HepG2 (cell line): ENCODE measurements at regions not wholly inside any gene's neighbourhood (a gene's known extent, or its start where the extent isn't known, plus 50 kb on each side); places are given as distances from the start of the nearest gene placed in this dataset.

Source experiments
- ATAC-seq: fragments of 200-7000 bp; cut with Tn5 transposase; 3 replicates; pipeline ENCODE4 v1.9.1; 2020; ENCODE audit warnings: mild to moderate bottlenecking, moderate library complexity
- BruUV-seq: library from RNA; stranded (reverse); fragments of 400-500 nt; replicated peaks from 2 replicates; lab custom pipeline; 2021; lab: Mats Ljungman, UMichigan
- CTCF ChIA-PET: fragments of 300-600 bp; formaldehyde crosslinking; extraction: SDS; loops from one replicate; lab custom pipeline; 2021; ENCODE audit warnings: low total read pairs, inconsistent platforms, low intra/inter-chr PET ratio; lab: Yijun Ruan, JAX
- POLR2A ChIA-PET: fragments of 350-600 bp; sonication (Branson Sonifier 250); formaldehyde crosslinking; loops from one replicate; lab custom pipeline; 2020; ENCODE audit warnings: antibody characterized with exemption, inconsistent platforms; lab: Yijun Ruan, JAX
- DNase-seq: peaks from one replicate; pipeline ENCODE4 v3.0.0-alpha.2; 2015; ENCODE audit warnings: low spot score
- FAIRE-seq: peaks from 3 replicates; lab custom pipeline; 2011; peaks lifted over from hg19 to GRCh38; lab: Jason Lieb, UNC
- H2AFZ ChIP-seq: one replicate; pipeline ENCODE4 v1.6.1; 2011; ENCODE audit warnings: low read length, inconsistent platforms
- H3K27ac ChIP-seq: fragments of 300-600 bp; 3 replicates; pipeline ENCODE4 v1.8.0; 2011; ENCODE audit warnings: mixed run types, mild to moderate bottlenecking, mixed read lengths, low read length, inconsistent platforms; ENCODE audit not compliant: insufficient read depth; ENCODE audit errors: extremely low read length
- H3K27me3 ChIP-seq, 2 experiments: fragments of 200-600 bp in 1 of 2; 2 replicates in 1 of 2; 3 replicates in 1 of 2; pipeline versions ENCODE4 v1.6.0 to v1.8.0; 2011; ENCODE audit warnings: low read length in 2 of 2, mild to moderate bottlenecking in 2 of 2, moderate library complexity in 2 of 2, inconsistent platforms in 1 of 2; ENCODE audit not compliant: insufficient read depth in 2 of 2, control insufficient read depth in 1 of 2
- H3K36me3 ChIP-seq, 2 experiments: fragments of 200-600 bp in 1 of 2; replicated peaks in 1 of 2; 2 replicates in 1 of 2; 3 replicates in 1 of 2; pipeline versions ENCODE4 v1.5.1 to v1.8.0; 2011; ENCODE audit warnings: low read length in 2 of 2, inconsistent platforms in 1 of 2; ENCODE audit not compliant: insufficient read depth in 2 of 2, control insufficient read depth in 1 of 2
- H3K4me1 ChIP-seq: 2 replicates; pipeline ENCODE4 v1.5.1; 2012; ENCODE audit warnings: low read length, inconsistent platforms; ENCODE audit not compliant: insufficient read depth
- H3K4me2 ChIP-seq: 2 replicates; pipeline ENCODE4 v1.6.0; 2011; ENCODE audit warnings: low read depth, low read length, inconsistent platforms
- H3K4me3 ChIP-seq, 3 experiments: fragments of 200-600 bp in 1 of 3; sonication (generic), shearing (Covaris generic) in 1 of 3; replicated peaks in 1 of 3; 2 replicates each; pipeline ENCODE4 v1.5.1; 2011 to 2016; ENCODE audit warnings: low read length in 3 of 3, inconsistent platforms in 2 of 3, low read depth in 2 of 3, mild to moderate bottlenecking in 2 of 3, control low read depth in 1 of 3, mixed read lengths in 1 of 3; ENCODE audit not compliant: insufficient read depth in 1 of 3
- H3K79me2 ChIP-seq: one replicate; pipeline ENCODE4 v1.6.1; 2011; ENCODE audit warnings: low read length, inconsistent platforms; ENCODE audit not compliant: insufficient read depth
- H3K9ac ChIP-seq: 2 replicates; pipeline ENCODE4 v1.6.0; 2011; ENCODE audit warnings: mild to moderate bottlenecking, low read depth, low read length, inconsistent platforms; ENCODE audit not compliant: insufficient read depth
- H3K9me3 ChIP-seq: 2 replicates; pipeline ENCODE4 v1.5.1; 2012; ENCODE audit warnings: mild to moderate bottlenecking, low read length
- H4K20me1 ChIP-seq: 2 replicates; pipeline ENCODE4 v1.6.0; 2011; ENCODE audit warnings: inconsistent platforms, mild to moderate bottlenecking, low read length, moderate library complexity; ENCODE audit not compliant: insufficient read depth
- ATM ChIP-seq: fragments of 450-650 bp; IDR thresholded peaks from 2 replicates; pipeline ENCODE4 v1.7.1; 2017; ENCODE audit warnings: mild to moderate bottlenecking, borderline replicate concordance
- CHD2 ChIP-seq: IDR thresholded peaks from 2 replicates; pipeline ENCODE4 v1.6.1; 2011; ENCODE audit warnings: low read depth, low read length, improper control_type of control experiment
- EED ChIP-seq: sonication (generic); formaldehyde crosslinking; IDR thresholded peaks from 2 replicates; pipeline ENCODE4 v1.5.0; 2020; ENCODE audit warnings: mild to moderate bottlenecking, missing genetic modification reagents
- ELF1 ChIP-seq: sonication (generic); formaldehyde crosslinking; IDR thresholded peaks from 2 replicates; pipeline ENCODE4 v1.4.0; 2020; ENCODE audit warnings: missing genetic modification reagents
- GABPA ChIP-seq, 2 experiments: IDR thresholded peaks; 2 replicates each; pipeline ENCODE4 v1.6.1; 2011 to 2016; ENCODE audit warnings: low read depth in 2 of 2, low read length in 1 of 2, missing biosample characterization in 1 of 2, missing genetic modification characterization in 1 of 2
- KLF15 ChIP-seq: sonication (generic); formaldehyde crosslinking; IDR thresholded peaks from 2 replicates; pipeline ENCODE4 v1.8.1; 2023; ENCODE audit warnings: borderline replicate concordance, mild to moderate bottlenecking, inconsistent platforms, missing genetic modification reagents, mixed read lengths
- MED13 ChIP-seq: sonication (generic); formaldehyde crosslinking; IDR thresholded peaks from 2 replicates; pipeline ENCODE4 v1.5.0; 2020; ENCODE audit warnings: missing genetic modification reagents
- NKX3-1 ChIP-seq: sonication (generic); formaldehyde crosslinking; IDR thresholded peaks from 2 replicates; pipeline ENCODE4 v1.5.0; 2020; ENCODE audit warnings: missing genetic modification reagents
- NR2F1 ChIP-seq, 2 experiments: fragments of 450-650 bp in 1 of 2; formaldehyde crosslinking in 1 of 2; IDR thresholded peaks; 2 replicates each; pipeline versions ENCODE4 v1.5.0 to v1.6.1; 2016 to 2020; ENCODE audit warnings: mild to moderate bottlenecking in 1 of 2, missing compliant biosample characterization in 1 of 2, missing genetic modification reagents in 1 of 2, moderate library complexity in 1 of 2
- ZFP36L2 ChIP-seq: sonication (generic); formaldehyde crosslinking; IDR thresholded peaks from 2 replicates; pipeline ENCODE4 v1.4.0; 2020; ENCODE audit warnings: missing genetic modification reagents
- WGBS: methylation state at CpG from one replicate; pipeline ENCODE4 v1.1.6; 2017; ENCODE audit warnings: low lambda C conversion rate; 5-methylcytosine and 5-hydroxymethylcytosine counted together
- in situ Hi-C: cut with HindIII; loops from 2 replicates; pipeline ENCODE4 v1.10.0; 2017; ENCODE audit warnings: low pct_unique_long_range_greater_than_20kb; ENCODE audit not compliant: extremely low pct_ligation_motif_present
- intact Hi-C: fragments of 100-400 bp; cut with micrococcal nuclease; formaldehyde crosslinking; loops from one replicate; pipeline ENCODE4 v1.10.0; 2022; ENCODE audit not compliant: unreplicated experiment
- TF ChIP-seq, protein P1 (sequence below): sonication (generic); formaldehyde crosslinking; IDR thresholded peaks from 2 replicates; pipeline ENCODE4 v1.4.0; 2020; ENCODE audit warnings: missing genetic modification reagents, borderline replicate concordance
- TF ChIP-seq, protein P2 (sequence below): sonication (generic); formaldehyde crosslinking; IDR thresholded peaks from 2 replicates; pipeline ENCODE4 v1.4.0; 2020; ENCODE audit warnings: missing genetic modification reagents
- TF ChIP-seq, protein P3 (sequence below): sonication (generic); formaldehyde crosslinking; IDR thresholded peaks from 2 replicates; pipeline ENCODE4 v1.4.0; 2020; ENCODE audit warnings: missing genetic modification reagents

DNA sequence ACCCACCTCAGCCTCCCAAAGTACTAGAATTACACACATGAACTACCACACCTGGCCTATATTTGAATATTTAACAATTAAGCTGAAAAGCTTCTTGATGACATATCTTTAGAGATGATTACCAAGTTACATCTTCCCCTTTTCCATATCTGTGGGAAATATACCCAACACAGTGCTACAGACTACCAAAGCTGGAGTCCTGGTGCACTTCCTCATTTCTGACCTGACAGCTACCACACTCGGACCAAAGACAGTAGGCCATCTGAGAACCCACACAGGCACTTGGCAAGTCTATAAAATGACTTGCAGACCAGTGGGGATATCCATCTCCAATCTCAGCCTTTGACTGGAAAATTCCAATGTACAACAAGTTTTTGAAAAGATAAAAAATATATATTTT is 270.4 kb upstream of the KLF14 start:
- FAIRE-seq, result no peak
- intact Hi-C loops, result no loop called here
- Histone ChIP-seq H4K20me1 (peaks cover 13% of the 10 kb centered on the region), H3K79me2 (peaks cover 27% of the 10 kb centered on the region), H3K4me1 (peaks cover 24% of the 10 kb centered on the region), H3K9me3 (peaks cover 13% of the 10 kb centered on the region), H3K36me3 (peaks cover 1 to 5% of the 10 kb centered on the region in 2 experiments; a peak in 2 of 5 replicates), H2AFZ (no peak overlapping the region), H3K4me2 (no peak overlapping the region), H3K9ac (no peak overlapping the region), H3K27ac (no peak overlapping the region), H3K27me3 (no peaks in the 10 kb centered on the region), H3K4me3 (no peak overlapping the region)
- DNase-seq, result no peak
- no TSS peak for BruUV-seq
- 0% methylated on average over 1 of the region's 1 CpG for WGBS
- TF ChIP-seq, protein P1, sequence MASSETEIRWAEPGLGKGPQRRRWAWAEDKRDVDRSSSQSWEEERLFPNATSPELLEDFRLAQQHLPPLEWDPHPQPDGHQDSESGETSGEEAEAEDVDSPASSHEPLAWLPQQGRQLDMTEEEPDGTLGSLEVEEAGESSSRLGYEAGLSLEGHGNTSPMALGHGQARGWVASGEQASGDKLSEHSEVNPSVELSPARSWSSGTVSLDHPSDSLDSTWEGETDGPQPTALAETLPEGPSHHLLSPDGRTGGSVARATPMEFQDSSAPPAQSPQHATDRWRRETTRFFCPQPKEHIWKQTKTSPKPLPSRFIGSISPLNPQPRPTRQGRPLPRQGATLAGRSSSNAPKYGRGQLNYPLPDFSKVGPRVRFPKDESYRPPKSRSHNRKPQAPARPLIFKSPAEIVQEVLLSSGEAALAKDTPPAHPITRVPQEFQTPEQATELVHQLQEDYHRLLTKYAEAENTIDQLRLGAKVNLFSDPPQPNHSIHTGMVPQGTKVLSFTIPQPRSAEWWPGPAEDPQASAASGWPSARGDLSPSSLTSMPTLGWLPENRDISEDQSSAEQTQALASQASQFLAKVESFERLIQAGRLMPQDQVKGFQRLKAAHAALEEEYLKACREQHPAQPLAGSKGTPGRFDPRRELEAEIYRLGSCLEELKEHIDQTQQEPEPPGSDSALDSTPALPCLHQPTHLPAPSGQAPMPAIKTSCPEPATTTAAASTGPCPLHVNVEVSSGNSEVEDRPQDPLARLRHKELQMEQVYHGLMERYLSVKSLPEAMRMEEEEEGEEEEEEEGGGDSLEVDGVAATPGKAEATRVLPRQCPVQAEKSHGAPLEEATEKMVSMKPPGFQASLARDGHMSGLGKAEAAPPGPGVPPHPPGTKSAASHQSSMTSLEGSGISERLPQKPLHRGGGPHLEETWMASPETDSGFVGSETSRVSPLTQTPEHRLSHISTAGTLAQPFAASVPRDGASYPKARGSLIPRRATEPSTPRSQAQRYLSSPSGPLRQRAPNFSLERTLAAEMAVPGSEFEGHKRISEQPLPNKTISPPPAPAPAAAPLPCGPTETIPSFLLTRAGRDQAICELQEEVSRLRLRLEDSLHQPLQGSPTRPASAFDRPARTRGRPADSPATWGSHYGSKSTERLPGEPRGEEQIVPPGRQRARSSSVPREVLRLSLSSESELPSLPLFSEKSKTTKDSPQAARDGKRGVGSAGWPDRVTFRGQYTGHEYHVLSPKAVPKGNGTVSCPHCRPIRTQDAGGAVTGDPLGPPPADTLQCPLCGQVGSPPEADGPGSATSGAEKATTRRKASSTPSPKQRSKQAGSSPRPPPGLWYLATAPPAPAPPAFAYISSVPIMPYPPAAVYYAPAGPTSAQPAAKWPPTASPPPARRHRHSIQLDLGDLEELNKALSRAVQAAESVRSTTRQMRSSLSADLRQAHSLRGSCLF, result no peak
- TF ChIP-seq KLF15 (CRISPR knock-in tag) (no peak), GABPA (IDR thresholded peaks at IDR 0.05; ENCODE audit: low read depth, low read length) (no peak), GABPA (CRISPR knock-in tag; IDR thresholded peaks at IDR 0.05; ENCODE audit: low read depth) (no peak), CHD2 (no peak), EED (CRISPR knock-in tag) (no peak), ATM (no peak), NKX3-1 (CRISPR knock-in tag) (no peak), MED13 (CRISPR knock-in tag) (no peak), ZFP36L2 (CRISPR knock-in tag) (no peak), ELF1 (no peak), NR2F1 (CRISPR knock-in tag; IDR thresholded peaks at IDR 0.05) (no peak)
- TF ChIP-seq, protein P2, sequence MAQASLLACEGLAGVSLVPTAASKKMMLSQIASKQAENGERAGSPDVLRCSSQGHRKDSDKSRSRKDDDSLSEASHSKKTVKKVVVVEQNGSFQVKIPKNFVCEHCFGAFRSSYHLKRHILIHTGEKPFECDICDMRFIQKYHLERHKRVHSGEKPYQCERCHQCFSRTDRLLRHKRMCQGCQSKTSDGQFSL (CRISPR knock-in tag), result no peak
- TF ChIP-seq, protein P3, sequence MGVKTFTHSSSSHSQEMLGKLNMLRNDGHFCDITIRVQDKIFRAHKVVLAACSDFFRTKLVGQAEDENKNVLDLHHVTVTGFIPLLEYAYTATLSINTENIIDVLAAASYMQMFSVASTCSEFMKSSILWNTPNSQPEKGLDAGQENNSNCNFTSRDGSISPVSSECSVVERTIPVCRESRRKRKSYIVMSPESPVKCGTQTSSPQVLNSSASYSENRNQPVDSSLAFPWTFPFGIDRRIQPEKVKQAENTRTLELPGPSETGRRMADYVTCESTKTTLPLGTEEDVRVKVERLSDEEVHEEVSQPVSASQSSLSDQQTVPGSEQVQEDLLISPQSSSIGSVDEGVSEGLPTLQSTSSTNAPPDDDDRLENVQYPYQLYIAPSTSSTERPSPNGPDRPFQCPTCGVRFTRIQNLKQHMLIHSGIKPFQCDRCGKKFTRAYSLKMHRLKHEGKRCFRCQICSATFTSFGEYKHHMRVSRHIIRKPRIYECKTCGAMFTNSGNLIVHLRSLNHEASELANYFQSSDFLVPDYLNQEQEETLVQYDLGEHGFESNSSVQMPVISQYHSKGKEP (CRISPR knock-in tag), result no peak
- in situ Hi-C loops, result no loop called here
- no peak for ATAC-seq
- POLR2A ChIA-PET, result interaction anchor here (1.0 kb wide), 1 partner anchor 105 kb away, joined by 3 read pairs; no protein-coding TSS in a partner anchor
- CTCF ChIA-PET, result no interaction called here
